HUES6 (cell line): ENCODE measurements at regions not wholly inside any gene's neighbourhood (a gene's known extent, or its start where the extent isn't known, plus 50 kb on each side); places are given as distances from the start of the nearest gene placed in this dataset.
"Not testable (repeated sequence)": the region's sequence is repeated elsewhere in the genome, so short reads cannot be mapped to it uniquely, and the experiment has no call there.

Experiments
- H3K27ac ChIP-seq: 2 replicates; pipeline ENCODE4 v1.7.0; 2013; ENCODE audit warnings: low read depth, mild to moderate bottlenecking, low read length, inconsistent platforms
- H3K27me3 ChIP-seq: 2 replicates; pipeline ENCODE4 v1.6.1; 2013; ENCODE audit warnings: low read length; ENCODE audit not compliant: control insufficient read depth, insufficient read depth
- H3K36me3 ChIP-seq: 2 replicates; pipeline ENCODE4 v1.6.1; 2013; ENCODE audit warnings: low read length; ENCODE audit not compliant: control insufficient read depth, insufficient read depth
- H3K4me1 ChIP-seq: 2 replicates; pipeline ENCODE4 v1.6.1; 2013; ENCODE audit warnings: low read length; ENCODE audit not compliant: control insufficient read depth, insufficient read depth
- H3K4me3 ChIP-seq: 2 replicates; pipeline ENCODE4 v1.5.1; 2013; ENCODE audit warnings: low read depth, low read length
- H3K9ac ChIP-seq: one replicate; pipeline ENCODE4 v1.6.1; 2013; ENCODE audit warnings: mild to moderate bottlenecking, low read length
- H3K9me3 ChIP-seq: 2 replicates; pipeline ENCODE4 v1.6.1; 2013; ENCODE audit warnings: low read depth, low read length; ENCODE audit not compliant: control insufficient read depth, insufficient read depth

DNA sequence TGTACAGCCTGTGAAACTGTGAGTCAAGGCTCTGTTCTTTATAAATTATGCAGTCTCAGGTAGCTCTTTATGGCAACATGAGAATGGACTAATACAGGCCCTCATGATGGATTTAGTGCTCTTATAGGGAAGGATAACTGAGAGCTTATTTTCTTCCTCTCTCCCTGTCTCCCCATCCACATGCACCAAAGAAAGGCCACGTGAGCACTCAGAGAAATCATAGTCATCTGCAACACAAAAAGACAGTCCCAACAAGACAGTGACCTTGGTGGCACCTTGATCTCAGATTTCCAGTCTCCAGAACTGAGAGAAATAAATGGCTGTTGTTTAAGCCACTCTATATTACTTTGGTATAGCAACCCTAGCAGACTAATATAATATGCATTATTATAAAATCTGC, 2133.6 kb upstream of the ACO1 start:
- no peak overlapping the region for H3K27ac ChIP-seq
- H3K4me1 ChIP-seq: peaks cover 7% of the 10 kb centered on the region; the same call in 1 of the 2 replicates
- H3K9me3 ChIP-seq: no peaks in the 10 kb centered on the region
- no peak overlapping the region for H3K4me3 ChIP-seq
- H3K9ac ChIP-seq: no peak overlapping the region
- H3K27me3 ChIP-seq: no peaks in the 10 kb centered on the region
- H3K36me3 ChIP-seq: no peaks in the 10 kb centered on the region

DNA sequence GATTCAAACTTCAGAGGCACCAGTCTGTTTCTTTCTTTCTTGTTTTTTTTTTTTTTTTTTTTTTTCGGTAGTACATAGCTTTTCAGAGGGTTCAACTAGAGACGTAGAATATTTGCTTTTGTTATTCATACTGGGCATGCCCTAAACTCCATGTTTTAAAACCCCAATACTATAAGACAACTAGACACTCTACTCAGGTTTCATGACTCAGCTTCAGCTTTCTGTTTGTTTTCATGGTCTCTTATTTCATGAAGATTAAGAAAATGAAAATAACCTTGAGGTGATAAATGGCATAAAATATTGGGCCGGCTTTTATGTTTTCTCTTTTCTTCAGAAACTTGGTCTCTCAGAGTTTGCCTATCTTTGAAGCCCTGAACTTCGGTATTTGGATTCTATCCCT, 2126.3 kb upstream of the ACO1 start:
- no peaks in the 10 kb centered on the region for H3K4me1 ChIP-seq

DNA sequence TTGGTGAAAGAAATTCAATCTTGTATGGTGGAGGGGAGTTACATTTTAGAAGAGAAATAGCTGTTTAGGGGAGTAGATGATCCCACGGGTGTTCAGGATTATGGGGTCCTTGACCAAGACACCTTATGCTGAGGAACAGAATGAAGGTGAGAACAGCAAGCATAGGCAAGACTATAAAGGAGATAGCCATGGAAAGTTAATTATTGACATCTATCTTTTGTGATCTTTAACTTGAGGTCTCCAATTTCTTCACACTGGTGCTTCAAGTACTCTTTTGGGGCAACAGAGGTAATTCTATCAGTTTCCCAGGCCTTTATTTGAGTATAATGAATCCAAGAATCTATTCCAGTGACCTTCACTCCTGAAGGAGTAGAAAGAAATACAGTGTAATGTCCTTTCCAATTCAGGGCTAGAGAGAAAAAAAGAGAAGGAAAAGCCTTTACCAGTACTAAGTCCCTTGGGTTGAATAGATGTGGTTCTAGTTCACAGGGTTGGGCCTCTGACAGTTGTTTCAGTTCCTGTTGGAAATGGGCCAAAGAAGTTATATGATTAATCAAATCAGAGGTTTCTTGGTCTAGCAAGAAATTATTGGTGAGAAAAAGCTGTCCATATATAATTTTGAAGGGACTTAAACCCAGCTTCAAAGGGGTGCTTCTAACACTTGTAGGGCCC, 2104.1 kb upstream of the ACO1 start:
- Histone ChIP-seq H3K9ac (no peak overlapping the region), H3K27me3 (no peaks in the 10 kb centered on the region), H3K9me3 (no peaks in the 10 kb centered on the region), H3K4me1 (no peaks in the 10 kb centered on the region), H3K36me3 (no peaks in the 10 kb centered on the region), H3K27ac (no peak overlapping the region), H3K4me3 (no peak overlapping the region)

More for the DNA sequence above, 2126.3 kb upstream of the ACO1 start:
- Histone ChIP-seq H3K9ac (no peak overlapping the region), H3K27ac (no peak overlapping the region), H3K36me3 (no peaks in the 10 kb centered on the region), H3K9me3 (no peaks in the 10 kb centered on the region), H3K4me3 (no peak overlapping the region), H3K27me3 (no peaks in the 10 kb centered on the region)

DNA sequence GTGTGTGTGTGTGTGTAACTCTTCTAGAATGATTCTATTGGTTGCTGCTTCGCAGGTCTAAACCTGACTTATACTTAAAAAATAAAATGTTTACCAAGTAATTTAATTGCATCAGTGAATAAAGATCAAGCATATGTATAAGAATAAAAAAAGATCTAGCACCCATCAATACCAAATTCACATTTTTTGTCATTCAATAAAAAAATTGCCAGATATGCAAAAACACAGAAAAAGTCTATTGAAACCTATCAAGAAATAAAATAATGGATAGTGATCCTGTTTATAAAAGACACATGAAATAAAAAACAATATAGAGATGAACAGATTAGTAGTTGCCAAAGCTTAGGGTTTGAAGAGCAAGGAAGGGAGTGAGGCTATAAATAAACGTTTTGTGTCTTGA, 2095.0 kb upstream of the ACO1 start:
- no peaks in the 10 kb centered on the region for H3K36me3 ChIP-seq
- H3K4me3 ChIP-seq: no peak overlapping the region
- H3K9ac ChIP-seq: no peak overlapping the region
- no peaks in the 10 kb centered on the region for H3K27me3 ChIP-seq
- no peaks in the 10 kb centered on the region for H3K4me1 ChIP-seq
- H3K9me3 ChIP-seq: no peaks in the 10 kb centered on the region
- H3K27ac ChIP-seq: no peak overlapping the region

DNA sequence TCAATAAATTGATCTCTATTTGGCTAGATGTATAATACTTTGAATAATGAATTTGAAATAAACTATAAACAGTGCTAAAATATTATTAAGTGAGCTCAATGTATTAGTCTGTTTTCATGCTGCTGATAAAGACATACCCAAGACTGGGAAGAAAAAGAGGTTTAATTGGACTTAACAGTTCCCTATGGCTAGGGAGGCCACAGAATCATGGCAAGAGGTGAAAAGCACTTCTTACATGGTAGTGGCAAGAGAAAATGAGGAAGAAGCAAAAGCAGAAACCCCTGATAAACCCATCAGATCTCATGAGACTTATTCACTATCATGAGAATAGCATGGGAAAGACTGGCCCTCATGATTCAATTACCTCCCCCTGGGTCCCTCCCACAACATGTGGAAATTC, 2092.4 kb upstream of the ACO1 start:
- not testable (repeated sequence) for H3K9ac ChIP-seq, H3K9me3 ChIP-seq, H3K4me3 ChIP-seq, H3K36me3 ChIP-seq, H3K4me1 ChIP-seq, H3K27me3 ChIP-seq, H3K27ac ChIP-seq

DNA sequence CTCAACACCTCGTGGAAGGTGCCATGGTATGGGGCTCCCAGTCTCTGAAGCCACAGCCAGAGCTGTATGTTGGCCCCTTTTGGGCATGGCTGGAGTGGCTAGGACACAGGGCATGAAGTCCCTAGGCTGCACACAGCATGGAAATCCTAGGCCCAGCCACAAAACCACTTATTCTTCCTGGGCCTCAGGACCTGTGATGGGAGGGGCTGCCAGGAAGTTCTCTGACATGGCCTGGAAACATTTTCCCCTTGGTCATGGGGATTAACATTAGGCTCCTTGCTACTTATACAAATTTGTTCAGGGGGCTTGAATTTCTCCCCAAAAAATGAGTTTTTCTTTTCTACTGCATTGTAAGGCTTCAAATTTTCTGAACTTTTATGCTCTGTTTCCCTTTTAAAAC, 2091.2 kb upstream of the ACO1 start:
- H3K36me3 ChIP-seq: no peaks in the 10 kb centered on the region
- H3K4me1 ChIP-seq: 0 out of 2 replicates have a peak, but pooled peaks cover 4% of the 10 kb centered on the region
- no peaks in the 10 kb centered on the region for H3K9me3 ChIP-seq
- no peaks in the 10 kb centered on the region for H3K27me3 ChIP-seq
- H3K4me3 ChIP-seq: no peak overlapping the region
- H3K9ac ChIP-seq: no peak overlapping the region
- no peak overlapping the region for H3K27ac ChIP-seq

DNA sequence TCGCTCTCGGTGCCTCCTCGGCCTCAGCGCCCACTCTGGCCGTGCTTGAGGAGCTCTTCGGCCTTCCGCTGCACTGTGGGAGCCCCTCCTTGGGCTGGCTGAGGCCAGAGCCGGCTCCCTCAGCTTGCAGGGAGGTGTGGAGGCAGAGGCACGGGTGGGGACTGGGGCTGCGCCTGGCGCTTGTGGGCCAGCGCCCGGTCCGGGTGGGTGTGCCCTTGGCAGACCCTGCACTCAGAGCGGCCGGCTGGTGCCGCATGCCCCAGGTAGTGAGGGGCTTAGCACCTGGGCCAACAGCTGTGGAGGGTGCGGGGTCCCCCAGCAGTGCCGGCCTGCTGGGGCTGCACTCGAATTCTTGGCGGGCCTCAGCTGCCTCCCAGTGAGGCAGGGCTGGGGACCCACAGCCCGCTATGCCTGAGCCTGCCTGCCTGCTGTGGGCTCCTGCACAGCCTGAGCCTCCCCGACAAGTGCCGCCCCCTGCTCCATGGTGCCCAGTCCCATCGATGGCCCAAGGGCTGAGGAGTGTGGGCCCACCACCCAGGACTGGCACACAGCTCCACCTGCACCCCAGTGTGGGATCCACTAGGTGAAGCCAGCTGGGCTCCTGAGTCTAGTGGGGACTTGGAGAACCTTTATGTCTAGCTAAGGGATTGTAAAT, 2085.2 kb upstream of the ACO1 start:
- H3K9me3 ChIP-seq: 0 out of 2 replicates have a peak, but pooled peaks cover 3% of the 10 kb centered on the region
- H3K4me3 ChIP-seq: no peak overlapping the region
- H3K36me3 ChIP-seq: no peaks in the 10 kb centered on the region
- no peaks in the 10 kb centered on the region for H3K27me3 ChIP-seq
- no peak overlapping the region for H3K9ac ChIP-seq
- H3K27ac ChIP-seq: no peak overlapping the region
- H3K4me1 ChIP-seq: 0 out of 2 replicates have a peak, but pooled peaks cover 4% of the 10 kb centered on the region

DNA sequence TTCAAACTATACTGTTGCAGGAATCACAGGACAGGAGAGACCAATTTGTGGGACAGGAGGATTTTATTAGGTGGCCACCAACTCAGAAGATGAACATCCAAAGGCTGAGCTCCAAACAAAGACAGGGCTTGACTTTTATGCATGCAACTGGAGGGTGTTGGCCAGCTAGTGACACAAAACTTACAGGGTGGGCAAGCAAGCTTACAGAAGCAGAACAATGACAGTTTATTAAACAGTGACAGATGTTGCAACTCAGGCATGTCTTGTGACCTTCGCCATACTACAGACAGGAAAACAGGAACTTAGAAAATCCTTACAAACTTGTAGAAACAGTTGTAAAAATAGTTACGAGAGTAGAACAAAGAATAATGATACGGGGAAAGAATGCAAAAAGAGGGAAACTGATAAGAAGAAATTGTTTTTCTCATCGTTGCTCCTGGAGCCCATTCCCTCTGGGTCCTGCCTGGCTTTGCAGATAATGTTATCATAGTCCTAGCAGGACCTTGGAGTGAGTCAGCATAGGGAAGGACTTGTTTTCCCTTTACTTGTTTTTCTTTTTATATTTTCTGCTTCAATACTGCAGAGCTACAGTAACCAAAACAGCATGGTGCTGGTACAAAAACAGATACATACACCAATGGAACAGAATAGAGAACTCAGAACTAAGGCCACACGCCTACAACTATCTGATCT, 2083.0 kb upstream of the ACO1 start:
- H3K27me3 ChIP-seq: no peaks in the 10 kb centered on the region
- no peak overlapping the region for H3K9ac ChIP-seq
- 0 out of 2 replicates have a peak, but pooled peaks cover 3% of the 10 kb centered on the region for H3K9me3 ChIP-seq
- H3K27ac ChIP-seq: no peak overlapping the region
- no peaks in the 10 kb centered on the region for H3K4me1 ChIP-seq
- H3K4me3 ChIP-seq: no peak overlapping the region
- no peaks in the 10 kb centered on the region for H3K36me3 ChIP-seq

DNA sequence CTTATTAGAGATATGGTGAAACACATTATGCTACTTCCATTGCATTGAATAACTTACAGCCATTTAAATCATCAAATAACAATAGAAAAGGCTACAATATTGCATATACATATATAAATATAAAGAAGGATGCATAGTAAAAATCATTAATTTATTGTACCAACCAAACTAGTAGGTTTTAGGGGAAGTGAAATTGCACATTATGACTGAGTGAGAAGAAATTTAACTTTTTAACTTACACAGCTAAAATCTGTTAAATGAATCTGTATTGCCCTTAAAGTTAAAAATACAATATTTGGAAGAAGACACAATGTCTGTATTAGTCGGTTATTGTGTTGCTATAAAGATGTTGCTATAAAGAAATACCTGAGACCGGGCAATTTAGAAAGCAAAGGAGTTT, 2073.7 kb upstream of the ACO1 start:
- no peak overlapping the region for H3K27ac ChIP-seq
- no peak overlapping the region for H3K9ac ChIP-seq
- no peaks in the 10 kb centered on the region for H3K4me1 ChIP-seq
- H3K9me3 ChIP-seq: no peaks in the 10 kb centered on the region
- H3K36me3 ChIP-seq: no peaks in the 10 kb centered on the region
- no peak overlapping the region for H3K4me3 ChIP-seq
- no peaks in the 10 kb centered on the region for H3K27me3 ChIP-seq

DNA sequence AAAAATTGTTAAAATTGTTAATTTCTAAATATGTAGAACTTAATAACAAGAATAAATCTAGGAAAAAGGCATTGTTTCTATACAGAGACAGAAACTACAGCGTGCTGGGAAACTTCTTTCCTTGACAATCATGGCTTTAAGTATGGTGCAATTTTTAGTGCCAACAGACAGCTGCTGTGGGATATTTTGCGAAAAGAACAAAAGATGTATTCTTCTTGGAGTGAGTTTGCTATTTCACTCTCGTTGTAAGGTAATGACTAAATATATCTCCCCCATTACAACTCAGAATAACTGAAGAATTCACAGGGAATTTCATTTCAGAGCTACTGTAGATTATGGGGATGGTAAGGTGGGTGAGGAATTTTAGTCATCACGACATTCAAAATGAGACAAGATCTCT, 2055.0 kb upstream of the ACO1 start:
- H3K4me3 ChIP-seq: no peak overlapping the region
- H3K27ac ChIP-seq: no peak overlapping the region
- H3K27me3 ChIP-seq: no peaks in the 10 kb centered on the region
- no peaks in the 10 kb centered on the region for H3K36me3 ChIP-seq
- no peaks in the 10 kb centered on the region for H3K4me1 ChIP-seq
- H3K9ac ChIP-seq: no peak overlapping the region
- H3K9me3 ChIP-seq: no peaks in the 10 kb centered on the region

DNA sequence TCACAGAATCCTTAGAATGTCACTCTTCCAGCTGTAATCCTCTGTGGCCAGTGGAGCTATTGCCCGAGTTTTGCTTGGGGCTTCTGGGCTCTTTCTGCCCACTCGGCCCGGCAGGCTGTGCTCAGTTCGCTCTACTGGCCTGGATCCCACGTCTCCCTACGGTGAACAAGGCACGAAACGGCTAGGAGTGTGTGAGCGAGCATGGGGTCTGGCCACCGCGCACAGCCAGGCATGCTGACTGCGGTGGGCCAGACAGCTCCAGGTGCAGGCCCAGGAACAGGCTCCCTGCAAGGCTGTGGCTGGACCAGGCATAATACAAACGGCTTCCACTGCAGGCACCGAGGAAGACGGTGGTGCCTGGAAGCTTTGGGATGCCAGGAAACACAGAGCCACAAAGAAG, 2035.5 kb upstream of the ACO1 start:
- H3K27me3 ChIP-seq: no peaks in the 10 kb centered on the region
- no peak overlapping the region for H3K4me3 ChIP-seq
- H3K9me3 ChIP-seq: no peaks in the 10 kb centered on the region
- H3K9ac ChIP-seq: no peak overlapping the region
- H3K27ac ChIP-seq: no peak overlapping the region
- H3K36me3 ChIP-seq: no peaks in the 10 kb centered on the region
- no peaks in the 10 kb centered on the region for H3K4me1 ChIP-seq
